GM18505 (cell line): ENCODE measurements at regions not wholly inside any gene's neighbourhood (a gene's known extent, or its start where the extent isn't known, plus 50 kb on each side); places are given as distances from the start of the nearest gene placed in this dataset.

ENCODE experiments used
- ATAC-seq: cut with Tn5 transposase; IDR thresholded peaks from one replicate; pipeline ENCODE4 v1.9.1; 2021; ENCODE audit not compliant: unreplicated experiment
- POLR2A ChIP-seq: IDR thresholded peaks from 4 replicates; pipeline ENCODE4 v1.6.1; 2011; ENCODE audit warnings: borderline replicate concordance; ENCODE audit not compliant: insufficient read depth, insufficient read length; ENCODE audit errors: extremely low read depth

- ATAC-seq = no peak
- TF ChIP-seq POLR2A = no peak
Observed at GRCh38 chr12:28645436-28645835, 455.2 kb downstream of the CCDC91 start.

GRCh38 chr12:28645891-28646290 is 455.6 kb downstream of the CCDC91 start:
- no peak for TF ChIP-seq POLR2A
- ATAC-seq = no peak

GRCh38 chr12:28650906-28651305 is 460.6 kb downstream of the CCDC91 start:
- no peak for ATAC-seq
- TF ChIP-seq POLR2A = no peak

- no peak for TF ChIP-seq POLR2A
- no peak for ATAC-seq
Observed at GRCh38 chr12:28652239-28652638, 462.0 kb downstream of the CCDC91 start.

GRCh38 chr12:28681980-28682379 is 467.1 kb upstream of the FAR2 start:
- no peak for TF ChIP-seq POLR2A
- no peak for ATAC-seq

- TF ChIP-seq POLR2A = no peak
Observed at GRCh38 chr12:28683366-28683765, 465.7 kb upstream of the FAR2 start.

GRCh38 chr12:28689398-28690175 is 459.5 kb upstream of the FAR2 start:
- no peak for ATAC-seq
- no peak for TF ChIP-seq POLR2A

More at GRCh38 chr12:28683366-28683765, 465.7 kb upstream of the FAR2 start:
- ATAC-seq = no peak

- TF ChIP-seq POLR2A = no peak
- ATAC-seq = no peak
Observed at GRCh38 chr12:28693565-28694219, 455.4 kb upstream of the FAR2 start.

- no peak for TF ChIP-seq POLR2A
- no peak for ATAC-seq
Observed at GRCh38 chr12:28698553-28698952, 450.5 kb upstream of the FAR2 start.

GRCh38 chr12:28699029-28699428 is 450.0 kb upstream of the FAR2 start:
- no peak for ATAC-seq

GRCh38 chr12:28700161-28700560 is 448.9 kb upstream of the FAR2 start:
- no peak for TF ChIP-seq POLR2A
- no peak for ATAC-seq

More at GRCh38 chr12:28699029-28699428, 450.0 kb upstream of the FAR2 start:
- TF ChIP-seq POLR2A = no peak

- no peak for ATAC-seq
- no peak for TF ChIP-seq POLR2A
Observed at GRCh38 chr12:28704477-28705169, 444.5 kb upstream of the FAR2 start.

- no peak for ATAC-seq
- TF ChIP-seq POLR2A = no peak
Observed at GRCh38 chr12:28708918-28709371, 440.1 kb upstream of the FAR2 start.
